ENCODE measurements at regions not wholly inside any gene's neighbourhood (a gene's known extent, or its start where the extent isn't known, plus 50 kb on each side); places are given as distances from the start of the nearest gene placed in this dataset.

DNA sequence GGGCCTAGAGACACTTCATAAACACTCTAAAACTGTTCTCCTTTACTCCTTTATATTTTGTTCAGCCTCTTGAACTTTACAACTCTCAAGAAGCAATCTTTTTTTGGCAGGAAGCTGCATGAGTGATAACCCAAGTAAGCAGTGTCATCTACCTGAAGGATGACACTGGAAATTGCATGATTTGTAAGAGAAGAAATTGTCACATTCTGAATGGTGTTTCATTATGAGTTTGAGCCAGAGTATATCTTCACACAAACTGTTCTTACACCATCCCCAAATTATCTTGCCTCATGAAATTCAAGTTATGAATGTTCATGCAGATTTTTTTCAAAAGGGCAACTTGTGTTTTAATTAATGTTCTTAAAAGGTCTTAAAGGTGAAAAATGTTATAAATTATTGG, 799.3 kb downstream of the TBC1D32 start:
- TF ChIP-seq, protein P1, sequence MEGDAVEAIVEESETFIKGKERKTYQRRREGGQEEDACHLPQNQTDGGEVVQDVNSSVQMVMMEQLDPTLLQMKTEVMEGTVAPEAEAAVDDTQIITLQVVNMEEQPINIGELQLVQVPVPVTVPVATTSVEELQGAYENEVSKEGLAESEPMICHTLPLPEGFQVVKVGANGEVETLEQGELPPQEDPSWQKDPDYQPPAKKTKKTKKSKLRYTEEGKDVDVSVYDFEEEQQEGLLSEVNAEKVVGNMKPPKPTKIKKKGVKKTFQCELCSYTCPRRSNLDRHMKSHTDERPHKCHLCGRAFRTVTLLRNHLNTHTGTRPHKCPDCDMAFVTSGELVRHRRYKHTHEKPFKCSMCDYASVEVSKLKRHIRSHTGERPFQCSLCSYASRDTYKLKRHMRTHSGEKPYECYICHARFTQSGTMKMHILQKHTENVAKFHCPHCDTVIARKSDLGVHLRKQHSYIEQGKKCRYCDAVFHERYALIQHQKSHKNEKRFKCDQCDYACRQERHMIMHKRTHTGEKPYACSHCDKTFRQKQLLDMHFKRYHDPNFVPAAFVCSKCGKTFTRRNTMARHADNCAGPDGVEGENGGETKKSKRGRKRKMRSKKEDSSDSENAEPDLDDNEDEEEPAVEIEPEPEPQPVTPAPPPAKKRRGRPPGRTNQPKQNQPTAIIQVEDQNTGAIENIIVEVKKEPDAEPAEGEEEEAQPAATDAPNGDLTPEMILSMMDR (IDR thresholded peaks at IDR 0.05): no peak
- TF ChIP-seq POLR2A (IDR thresholded peaks at IDR 0.05): no peak
